IMR-90 (cell line): ENCODE measurements at regions not wholly inside any gene's neighbourhood (a gene's known extent, or its start where the extent isn't known, plus 50 kb on each side); places are given as distances from the start of the nearest gene placed in this dataset.

ENCODE experiments used
- ATAC-seq: fragments of 200-7000 bp; cut with Tn5 transposase; 2 replicates; pipeline ENCODE4 v1.9.1; 2020; ENCODE audit warnings: low read depth, mild to moderate bottlenecking, moderate library complexity
- BruUV-seq: library from RNA; stranded (reverse); fragments of 400-500 nt; replicated peaks from 2 replicates; lab custom pipeline; 2021; lab: Mats Ljungman, UMichigan
- CTCF ChIA-PET: fragments of 300-600 bp; formaldehyde crosslinking; extraction: SDS; loops from one replicate; lab custom pipeline; 2021; ENCODE audit warnings: antibody characterized with exemption; lab: Yijun Ruan, JAX
- POLR2A ChIA-PET: fragments of 300-600 bp; sonication (Branson Sonifier 250); formaldehyde crosslinking; loops from one replicate; lab custom pipeline; 2022; ENCODE audit warnings: antibody characterized with exemption; ENCODE audit not compliant: unreplicated experiment; lab: Charles Lee
- DNase-seq: peaks from one replicate; pipeline ENCODE4 v3.0.0; 2013
- H2AFZ ChIP-seq: replicated peaks from 2 replicates; pipeline ENCODE3; 2013; ENCODE audit warnings: low read length, mild to moderate bottlenecking; ENCODE audit not compliant: poor library complexity
- H2AK5ac ChIP-seq: 2 replicates; pipeline ENCODE4 v1.6.1; 2013; ENCODE audit warnings: low read depth, low read length, inconsistent platforms
- H2AK9ac ChIP-seq: replicated peaks from 2 replicates; pipeline ENCODE3; 2013; ENCODE audit warnings: mild to moderate bottlenecking, low read depth, low read length, moderate library complexity; ENCODE audit not compliant: poor library complexity
- H2BK120ac ChIP-seq: 2 replicates; pipeline ENCODE4 v1.6.1; 2013; ENCODE audit warnings: low read depth, low read length, inconsistent platforms
- H2BK15ac ChIP-seq: 3 replicates; pipeline ENCODE4 v1.6.1; 2013; ENCODE audit warnings: low read depth, low read length, inconsistent platforms
- H2BK20ac ChIP-seq: 2 replicates; pipeline ENCODE4 v1.6.1; 2013; ENCODE audit warnings: low read depth, mild to moderate bottlenecking, inconsistent platforms, low read length, moderate library complexity
- H2BK5ac ChIP-seq: 2 replicates; pipeline ENCODE4 v1.6.1; 2013; ENCODE audit warnings: mild to moderate bottlenecking, low read depth, low read length, inconsistent platforms; ENCODE audit not compliant: poor library complexity, severe bottlenecking
- H3K14ac ChIP-seq: replicated peaks from 2 replicates; pipeline ENCODE4 v1.6.1; 2013; ENCODE audit warnings: low read depth, low read length, inconsistent platforms
- H3K18ac ChIP-seq: 2 replicates; pipeline ENCODE4 v1.6.1; 2013; ENCODE audit warnings: low read depth, low read length, control low read depth
- H3K23ac ChIP-seq: 2 replicates; pipeline ENCODE4 v1.6.1; 2013; ENCODE audit warnings: low read depth, low read length, inconsistent platforms
- H3K27ac ChIP-seq: 2 replicates; pipeline ENCODE4 v1.5.1; 2013; ENCODE audit warnings: mild to moderate bottlenecking, control low read depth, low read length; ENCODE audit not compliant: insufficient read depth
- H3K27me3 ChIP-seq: 2 replicates; pipeline ENCODE4 v1.6.1; 2013; ENCODE audit warnings: low read length; ENCODE audit not compliant: control insufficient read depth, insufficient read depth
- H3K36me3 ChIP-seq: 2 replicates; pipeline ENCODE4 v1.6.1; 2013; ENCODE audit warnings: low read length, mixed read lengths; ENCODE audit not compliant: control insufficient read depth, insufficient read depth
- H3K4ac ChIP-seq: 2 replicates; pipeline ENCODE4 v1.6.1; 2013; ENCODE audit warnings: low read depth, low read length, inconsistent platforms
- H3K4me1 ChIP-seq: 2 replicates; pipeline ENCODE4 v1.6.1; 2013; ENCODE audit warnings: low read length, mixed read lengths; ENCODE audit not compliant: control insufficient read depth, insufficient read depth
- H3K4me2 ChIP-seq: 2 replicates; pipeline ENCODE4 v1.6.1; 2013; ENCODE audit warnings: low read depth, mild to moderate bottlenecking, control low read depth, low read length, moderate library complexity
- H3K4me3 ChIP-seq: 2 replicates; pipeline ENCODE4 v1.5.1; 2013; ENCODE audit warnings: low read depth, mild to moderate bottlenecking, control low read depth, low read length, moderate library complexity; ENCODE audit not compliant: insufficient read depth
- H3K56ac ChIP-seq: 2 replicates; pipeline ENCODE4 v1.6.1; 2013; ENCODE audit warnings: low read length, inconsistent platforms; ENCODE audit not compliant: insufficient read depth; ENCODE audit errors: extremely low read depth
- H3K79me1 ChIP-seq, 2 experiments: 2 replicates each; pipeline ENCODE4 v1.6.1; 2013; ENCODE audit warnings: low read length in 2 of 2, inconsistent platforms in 1 of 2, low read depth in 1 of 2
- H3K9ac ChIP-seq: 2 replicates; pipeline ENCODE4 v1.6.1; 2013; ENCODE audit warnings: low read depth, low read length, control low read depth
- H3K9me1 ChIP-seq: 2 replicates; pipeline ENCODE4 v1.6.1; 2013; ENCODE audit warnings: low read length, inconsistent platforms; ENCODE audit not compliant: insufficient read depth
- H3K9me3 ChIP-seq: 2 replicates; pipeline ENCODE4 v1.6.1; 2013; ENCODE audit warnings: low read length; ENCODE audit not compliant: control insufficient read depth, insufficient read depth
- H4K20me1 ChIP-seq: 2 replicates; pipeline ENCODE4 v1.6.1; 2013; ENCODE audit warnings: low read length, inconsistent platforms; ENCODE audit not compliant: insufficient read depth
- H4K5ac ChIP-seq: 2 replicates; pipeline ENCODE4 v1.6.1; 2013; ENCODE audit warnings: mild to moderate bottlenecking, low read depth, low read length, control low read depth
- H4K8ac ChIP-seq, 2 experiments: 2 replicates each; pipeline ENCODE4 v1.6.1; 2013; ENCODE audit warnings: low read depth in 2 of 2, low read length in 2 of 2, control low read depth in 1 of 2, inconsistent platforms in 1 of 2
- H4K91ac ChIP-seq: 2 replicates; pipeline ENCODE4 v1.6.1; 2013; ENCODE audit warnings: low read depth, low read length, inconsistent platforms; ENCODE audit not compliant: insufficient read depth
- MXI1 ChIP-seq: IDR thresholded peaks from 2 replicates; pipeline ENCODE4 v1.6.1; 2012; ENCODE audit warnings: low read depth, mild to moderate bottlenecking, low read length, moderate library complexity, borderline replicate concordance
- NFE2L2 ChIP-seq: fragments of 150-350 bp; IDR thresholded peaks from 2 replicates; pipeline ENCODE4 v1.6.1; 2016; ENCODE audit warnings: low read depth, mild to moderate bottlenecking, low read length
- WGBS, 2 experiments: methylation state at CpG; one replicate each; pipeline versions ENCODE4 v1.1.5 to v1.1.7; 2013; ENCODE audit warnings: missing lambda C conversion rate in 2 of 2; ENCODE audit not compliant: insufficient read length in 1 of 2; ENCODE audit errors: extremely low coverage in 2 of 2; 5-methylcytosine and 5-hydroxymethylcytosine counted together
- dilution Hi-C: fragments of 300-500 bp; cut with HindIII; formaldehyde crosslinking; loops from one replicate; pipeline ENCODE4 v1.14.3; 2018; ENCODE audit warnings: low sequenced_read_pairs; ENCODE audit not compliant: unreplicated experiment
- in situ Hi-C: fragments of 300-500 bp; cut with MboI; formaldehyde crosslinking; loops from 3 replicates; pipeline ENCODE4 v1.14.3; 2019; ENCODE audit warnings: low sequenced_read_pairs, inconsistent platforms, mixed read lengths
- intact Hi-C: fragments of 100-400 bp; cut with micrococcal nuclease; formaldehyde crosslinking; loops from 2 replicates; pipeline ENCODE4 v1.10.0; 2022

DNA sequence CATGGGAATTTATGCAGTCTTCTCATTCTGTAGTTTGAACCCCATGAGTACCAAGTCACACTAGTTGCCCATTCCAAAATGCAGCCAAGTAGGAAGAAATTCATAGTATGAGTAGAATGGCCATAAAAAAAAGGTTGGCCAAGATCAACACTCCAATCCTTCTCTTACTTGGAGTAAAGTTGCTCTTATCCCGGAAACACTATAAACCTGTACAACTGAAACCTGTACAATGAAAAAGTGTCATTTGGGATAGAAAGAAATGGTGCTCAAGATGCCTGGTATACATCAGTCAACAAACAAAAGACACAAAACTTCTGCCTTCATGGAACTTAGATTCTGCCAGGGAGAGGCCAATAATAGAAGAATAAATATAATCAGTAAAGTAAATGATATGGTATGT is 325.0 kb downstream of the NFIB start:
- POLR2A ChIA-PET: no interaction called here
- no peak overlapping the region for H2BK120ac ChIP-seq
- H3K18ac ChIP-seq: no peak overlapping the region
- no peak overlapping the region for H3K23ac ChIP-seq
- H4K5ac ChIP-seq: no peak overlapping the region
- in situ Hi-C loops (no loop called here), intact Hi-C loops (no loop called here), dilution Hi-C loops (no loop called here)
- no TSS peak for BruUV-seq
- H4K91ac ChIP-seq: no peak overlapping the region
- H2AFZ ChIP-seq: no peak overlapping the region
- no peaks in the 10 kb centered on the region for H3K9me1 ChIP-seq
- no peak overlapping the region for H3K4me2 ChIP-seq
- ATAC-seq (no peak), DNase-seq (no peak)
- no peaks in the 10 kb centered on the region for H3K36me3 ChIP-seq
- no peak overlapping the region for H4K8ac ChIP-seq
- no peaks in the 10 kb centered on the region for H3K27me3 ChIP-seq
- H3K79me1 ChIP-seq: no peaks in the 10 kb centered on the region
- H2AK9ac ChIP-seq: no peak overlapping the region
- no peaks in the 10 kb centered on the region for H3K4me1 ChIP-seq
- no peak overlapping the region for H3K4me3 ChIP-seq
- H3K27ac ChIP-seq: no peak overlapping the region
- no peak overlapping the region for H2BK5ac ChIP-seq
- H3K9ac ChIP-seq: no peak overlapping the region
- H3K56ac ChIP-seq: no peak overlapping the region
- no peak overlapping the region for H3K14ac ChIP-seq
- H2BK20ac ChIP-seq: no peak overlapping the region
- CTCF ChIA-PET: interaction anchor here (0.6 kb wide), 1 partner anchor 47 kb away, joined by 4 read pairs; no protein-coding TSS in a partner anchor
- no peak overlapping the region for H2AK5ac ChIP-seq
- no CpG with 5 or more reads among the region's 1 CpG for WGBS, 2 experiments
- H2BK15ac ChIP-seq: no peak overlapping the region
- TF ChIP-seq MXI1 (no peak), NFE2L2 (no peak)
- H3K9me3 ChIP-seq: no peaks in the 10 kb centered on the region; the same call in 1 of the 2 replicates
- H4K20me1 ChIP-seq: no peaks in the 10 kb centered on the region
- no peak overlapping the region for H3K4ac ChIP-seq
